Neuronal stem cell (in vitro differentiated cells): ENCODE measurements at regions not wholly inside any gene's neighbourhood (a gene's known extent, or its start where the extent isn't known, plus 50 kb on each side); places are given as distances from the start of the nearest gene placed in this dataset.
A peak's percentile ranks its signal among the peaks of the same experiment; 100 is the strongest.

Source experiments
- DNase-seq: peaks from one replicate; pipeline ENCODE4 v3.0.0-alpha.2; 2013; ENCODE audit warnings: low spot score
- H2AFZ ChIP-seq: one replicate; pipeline ENCODE4 v1.6.1; 2013; ENCODE audit warnings: mild to moderate bottlenecking, low read length, inconsistent platforms
- H2AK5ac ChIP-seq: 2 replicates; pipeline ENCODE4 v1.6.1; 2013; ENCODE audit warnings: low read depth, mild to moderate bottlenecking, inconsistent platforms, low read length, moderate library complexity, mixed read lengths
- H2BK120ac ChIP-seq: 2 replicates; pipeline ENCODE4 v1.6.1; 2013; ENCODE audit warnings: low read depth, mild to moderate bottlenecking, inconsistent platforms, low read length, moderate library complexity, mixed read lengths
- H2BK12ac ChIP-seq: one replicate; pipeline ENCODE4 v1.6.1; 2013; ENCODE audit warnings: low read length, inconsistent platforms
- H2BK15ac ChIP-seq: 2 replicates; pipeline ENCODE4 v1.6.1; 2013; ENCODE audit warnings: mild to moderate bottlenecking, low read length, inconsistent platforms, mixed read lengths
- H2BK5ac ChIP-seq: one replicate; pipeline ENCODE4 v1.6.1; 2013; ENCODE audit warnings: inconsistent platforms, mild to moderate bottlenecking, low read length, moderate library complexity
- H3K14ac ChIP-seq: one replicate; pipeline ENCODE4 v1.6.1; 2013; ENCODE audit warnings: low read length, inconsistent platforms
- H3K18ac ChIP-seq: 2 replicates; pipeline ENCODE4 v1.6.1; 2013; ENCODE audit warnings: low read length, inconsistent platforms
- H3K23ac ChIP-seq: 2 replicates; pipeline ENCODE4 v1.6.1; 2013; ENCODE audit warnings: low read depth, mild to moderate bottlenecking, mixed read lengths, low read length, inconsistent platforms; ENCODE audit not compliant: poor library complexity
- H3K27ac ChIP-seq: replicated peaks from 3 replicates; pipeline ENCODE4 v1.5.1; 2013; ENCODE audit warnings: low read length, inconsistent platforms
- H3K27me3 ChIP-seq, 3 experiments: 2 replicates each; pipeline ENCODE4 v1.6.1; 2013; ENCODE audit warnings: low read length in 3 of 3, mild to moderate bottlenecking in 2 of 3, inconsistent platforms in 1 of 3, low read depth in 1 of 3, mixed read lengths in 1 of 3, moderate library complexity in 1 of 3; ENCODE audit not compliant: control insufficient read depth in 3 of 3, insufficient read depth in 3 of 3
- H3K36me3 ChIP-seq, 2 donors: replicated peaks in 1 of 2; 2 replicates each; pipeline ENCODE4 v1.6.1; 2013; ENCODE audit warnings: low read length in 2 of 2; ENCODE audit not compliant: control insufficient read depth in 2 of 2, insufficient read depth in 2 of 2
- H3K4ac ChIP-seq: 2 replicates; pipeline ENCODE4 v1.6.1; 2013; ENCODE audit warnings: inconsistent platforms, mild to moderate bottlenecking, low read length, moderate library complexity
- H3K4me1 ChIP-seq, 2 donors: 1 replicate in 1 of 2; 2 replicates in 1 of 2; pipeline ENCODE4 v1.6.1; 2013; ENCODE audit warnings: low read length in 2 of 2, low read depth in 1 of 2; ENCODE audit not compliant: control insufficient read depth in 2 of 2, insufficient read depth in 1 of 2
- H3K4me2 ChIP-seq: one replicate; pipeline ENCODE4 v1.6.1; 2013; ENCODE audit warnings: mild to moderate bottlenecking, low read length, inconsistent platforms; ENCODE audit not compliant: insufficient read depth, poor library complexity, severe bottlenecking
- H3K4me3 ChIP-seq, 2 donors: 2 replicates each; pipeline ENCODE4 v1.5.1; 2013; ENCODE audit warnings: low read length in 2 of 2, mild to moderate bottlenecking in 2 of 2, inconsistent platforms in 1 of 2, moderate library complexity in 1 of 2
- H3K79me1 ChIP-seq: one replicate; pipeline ENCODE4 v1.6.1; 2013; ENCODE audit warnings: low read depth, mild to moderate bottlenecking, inconsistent platforms, low read length, moderate library complexity
- H3K9ac ChIP-seq: one replicate; pipeline ENCODE4 v1.6.1; 2013; ENCODE audit warnings: mild to moderate bottlenecking, low read depth, low read length, inconsistent platforms; ENCODE audit not compliant: poor library complexity
- H3K9me3 ChIP-seq, 2 donors: replicated peaks in 1 of 2; 2 replicates each; pipeline versions ENCODE3 to v1.6.1; 2013; ENCODE audit warnings: low read length in 2 of 2, mild to moderate bottlenecking in 2 of 2, inconsistent platforms in 1 of 2, low read depth in 1 of 2, mixed read lengths in 1 of 2, moderate library complexity in 1 of 2; ENCODE audit not compliant: control insufficient read depth in 2 of 2, insufficient read depth in 1 of 2
- H4K8ac ChIP-seq: one replicate; pipeline ENCODE4 v1.6.1; 2013; ENCODE audit warnings: low read depth, mild to moderate bottlenecking, inconsistent platforms, low read length, moderate library complexity
- H4K91ac ChIP-seq: one replicate; pipeline ENCODE4 v1.6.1; 2013; ENCODE audit warnings: low read length, low read depth, mild to moderate bottlenecking, inconsistent platforms; ENCODE audit not compliant: poor library complexity
- WGBS, 2 donors: extraction: QIAGEN DNeasy Blood & Tissue Kit; methylation state at CpG; one replicate each; pipeline ENCODE4 v1.1.7; 2013; ENCODE audit warnings: missing lambda C conversion rate in 2 of 2, mixed read lengths in 1 of 2; ENCODE audit not compliant: insufficient read length in 2 of 2, insufficient replicate concordance in 1 of 2; ENCODE audit errors: extremely low coverage in 2 of 2; 5-methylcytosine and 5-hydroxymethylcytosine counted together

- H2BK15ac ChIP-seq, result no peak overlapping the region
- no peaks in the 10 kb centered on the region for H3K79me1 ChIP-seq
- H3K36me3 ChIP-seq, result no peaks in the 10 kb centered on the region
- H3K4ac ChIP-seq, result no peak overlapping the region
- H2BK12ac ChIP-seq, result no peak overlapping the region
- no peak overlapping the region for H3K4me3 ChIP-seq
- no peaks in the 10 kb centered on the region for H3K9me3 ChIP-seq
- H2AFZ ChIP-seq, result no peak overlapping the region
- H3K14ac ChIP-seq, result no peak overlapping the region
- H3K9ac ChIP-seq, result no peak overlapping the region
- no peak overlapping the region for H2BK5ac ChIP-seq
- H3K4me1 ChIP-seq, result no peaks in the 10 kb centered on the region
- H4K91ac ChIP-seq, result no peak overlapping the region
- no peak overlapping the region for H4K8ac ChIP-seq
- no peak overlapping the region for H3K18ac ChIP-seq
- no peak for DNase-seq
- no peaks in the 10 kb centered on the region for H3K27me3 ChIP-seq
- H3K4me2 ChIP-seq, result no peak overlapping the region
- no peak overlapping the region for H2AK5ac ChIP-seq
- H2BK120ac ChIP-seq, result no peak overlapping the region
- H3K27ac ChIP-seq, result no peak overlapping the region
- H3K23ac ChIP-seq, result no peak overlapping the region
These were observed 130.3 kb upstream of the C21orf91 start for GRCh38 chr21:17949421-17949820.

DNA sequence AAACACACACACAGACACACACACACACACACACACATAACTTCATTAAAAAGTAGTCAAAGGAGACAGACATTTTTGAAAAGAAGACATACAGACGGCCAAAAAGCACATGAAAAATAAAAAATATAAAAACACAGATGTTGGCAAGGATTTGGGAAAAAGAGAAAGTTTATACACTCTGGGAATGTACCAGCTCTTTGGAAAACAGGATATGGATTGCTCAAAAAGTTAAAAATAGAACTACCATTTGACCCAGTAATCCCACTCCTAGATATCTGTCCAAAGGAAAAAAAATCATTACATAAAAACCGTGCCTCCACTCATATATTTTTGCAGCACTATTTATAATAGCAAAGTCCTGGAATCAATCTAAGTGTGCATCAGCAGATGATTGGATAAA, 128.4 kb upstream of the C21orf91 start:
- DNase-seq, result no peak
- Histone ChIP-seq H2AK5ac (no peak overlapping the region), H3K4me1 (no peaks in the 10 kb centered on the region), H3K27me3 (no peaks in the 10 kb centered on the region), H4K91ac (no peak overlapping the region), H2BK5ac (no peak overlapping the region), H3K4me2 (no peak overlapping the region), H3K9ac (no peak overlapping the region), H2AFZ (no peak overlapping the region), H3K9me3 (no peaks in the 10 kb centered on the region), H3K4me3 (no peak overlapping the region), H2BK15ac (no peak overlapping the region), H2BK12ac (no peak overlapping the region), H3K79me1 (no peaks in the 10 kb centered on the region), H2BK120ac (no peak overlapping the region), H3K4ac (no peak overlapping the region), H3K18ac (no peak overlapping the region), H3K14ac (no peak overlapping the region), H3K27ac (no peak overlapping the region), H4K8ac (no peak overlapping the region), H3K23ac (no peak overlapping the region), H3K36me3 (no peaks in the 10 kb centered on the region)
- no CpG with 5 or more reads among the region's 2 CpGs for WGBS, 2 donors

GRCh38 chr21:17931080-17931479, 111.9 kb upstream of the C21orf91 start:
- no peak for DNase-seq
- Histone ChIP-seq H3K9me3 (no peaks in the 10 kb centered on the region), H3K14ac (no peak overlapping the region), H2AK5ac (no peak overlapping the region), H3K18ac (no peak overlapping the region), H2BK5ac (no peak overlapping the region), H3K23ac (no peak overlapping the region), H3K27ac (no peak overlapping the region), H4K91ac (no peak overlapping the region), H4K8ac (no peak overlapping the region), H3K27me3 (no peaks in the 10 kb centered on the region), H3K9ac (no peak overlapping the region), H3K4me2 (no peak overlapping the region), H2BK12ac (no peak overlapping the region), H3K36me3 (no peaks in the 10 kb centered on the region), H3K4ac (no peak overlapping the region), H2BK15ac (no peak overlapping the region), H3K4me1 (peaks cover 0 to 9% of the 10 kb centered on the region in 2 donors), H2AFZ (peak overlapping the region; percentile 85), H2BK120ac (no peak overlapping the region), H3K79me1 (no peaks in the 10 kb centered on the region), H3K4me3 (peak overlapping the region in 1 of 2 donors; percentile 39)
- WGBS, 2 donors, result no CpG with 5 or more reads among the region's 4 CpGs

DNA sequence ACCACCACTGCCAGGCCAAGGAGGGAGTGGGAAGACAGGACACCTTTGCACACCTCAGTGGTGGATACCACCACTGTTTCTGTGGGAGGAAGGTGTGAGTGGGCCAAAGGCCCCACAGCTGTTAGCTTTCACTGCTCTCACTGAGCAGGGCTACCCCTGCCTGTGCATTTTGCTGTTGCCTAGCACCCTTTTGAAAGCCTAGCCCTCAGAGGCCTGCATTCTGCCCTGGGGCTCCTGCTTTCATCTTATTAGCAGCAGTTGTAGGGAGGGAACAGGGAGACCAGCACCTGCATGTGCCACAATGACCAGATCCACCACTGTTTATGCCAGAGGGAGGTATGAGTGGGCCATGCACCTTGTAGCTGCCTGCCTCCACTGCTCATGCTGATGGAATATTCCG, 110.9 kb upstream of the C21orf91 start:
- H2BK5ac ChIP-seq, result peak overlapping the region; percentile 78
- DNase-seq, result no peak
- H3K4ac ChIP-seq, result no peak overlapping the region
- no peak overlapping the region for H2BK15ac ChIP-seq
- H3K4me1 ChIP-seq, result peaks cover 0 to 9% of the 10 kb centered on the region in 2 donors
- H3K23ac ChIP-seq, result no peak overlapping the region
- peak overlapping the region; percentile 73 for H2BK120ac ChIP-seq
- no peak overlapping the region for H3K4me2 ChIP-seq
- no peaks in the 10 kb centered on the region for H3K79me1 ChIP-seq
- no peaks in the 10 kb centered on the region for H3K9me3 ChIP-seq
- H3K14ac ChIP-seq, result no peak overlapping the region
- peak overlapping the region; percentile 82 for H3K18ac ChIP-seq
- no peak overlapping the region for H3K9ac ChIP-seq
- no peak overlapping the region for H3K27ac ChIP-seq
- peak overlapping the region; percentile 18 for H2AFZ ChIP-seq
- no peaks in the 10 kb centered on the region for H3K36me3 ChIP-seq
- WGBS, 2 donors, result no CpG with 5 or more reads among the region's 1 CpG
- H4K91ac ChIP-seq, result no peak overlapping the region
- H4K8ac ChIP-seq, result peak overlapping the region; percentile 33
- H2BK12ac ChIP-seq, result no peak overlapping the region
- no peaks in the 10 kb centered on the region for H3K27me3 ChIP-seq
- H2AK5ac ChIP-seq, result peak overlapping the region; percentile 88
- no peak overlapping the region for H3K4me3 ChIP-seq
